Right lung (tissue), 2 donors: ENCODE measurements at regions not wholly inside any gene's neighbourhood (a gene's known extent, or its start where the extent isn't known, plus 50 kb on each side); places are given as distances from the start of the nearest gene placed in this dataset.
"Not testable (repeated sequence)": the region's sequence is repeated elsewhere in the genome, so short reads cannot be mapped to it uniquely, and the experiment has no call there.

Experiments used
- DNase-seq, 2 donors: peaks; one replicate each; pipeline ENCODE4 v3.0.0-alpha.2; 2013

GRCh38 chrX:13223868-13224567, 95.8 kb downstream of the ATXN3L start:
- peak in 1 of 2 donors; percentile 39 for DNase-seq

GRCh38 chrX:13220916-13221315, 98.9 kb downstream of the ATXN3L start:
- no peak for DNase-seq

GRCh38 chrX:13219991-13220764, 99.7 kb downstream of the ATXN3L start:
- DNase-seq, result no peak

GRCh38 chrX:13218758-13219157, 101.1 kb downstream of the ATXN3L start:
- DNase-seq, result no peak

GRCh38 chrX:13216139-13216538, 103.7 kb downstream of the ATXN3L start:
- no peak for DNase-seq

GRCh38 chrX:13215729-13216128, 104.1 kb downstream of the ATXN3L start:
- no peak for DNase-seq

GRCh38 chrX:13212191-13212651, 107.6 kb downstream of the ATXN3L start:
- DNase-seq, result peak; percentile 50 to 62

- not testable (repeated sequence) for DNase-seq
Measured at GRCh38 chrX:13210142-13210541, 109.7 kb downstream of the ATXN3L start.

GRCh38 chrX:13209704-13210103, 110.1 kb downstream of the ATXN3L start:
- DNase-seq, result not testable (repeated sequence)

GRCh38 chrX:13208281-13208935, 111.4 kb downstream of the ATXN3L start:
- DNase-seq, result no peak

GRCh38 chrX:13203271-13203670, 116.6 kb downstream of the ATXN3L start:
- DNase-seq, result no peak

- DNase-seq, result no peak
Measured at GRCh38 chrX:13201605-13202219, 118.1 kb downstream of the ATXN3L start.

- DNase-seq, result no peak
Measured at GRCh38 chrX:13200398-13200797, 119.5 kb downstream of the ATXN3L start.

- no peak for DNase-seq
Measured at GRCh38 chrX:13198762-13199064, 121.1 kb downstream of the ATXN3L start.

GRCh38 chrX:13198056-13198761, 121.6 kb downstream of the ATXN3L start:
- no peak for DNase-seq

GRCh38 chrX:13196782-13197181, 123.1 kb downstream of the ATXN3L start:
- no peak for DNase-seq

- no peak for DNase-seq
Measured at GRCh38 chrX:13195340-13195739, 124.5 kb downstream of the ATXN3L start.

GRCh38 chrX:13194291-13195103, 125.4 kb downstream of the ATXN3L start:
- no peak for DNase-seq

- DNase-seq, result no peak
Measured at GRCh38 chrX:13190051-13190450, 129.8 kb downstream of the ATXN3L start.

- no peak for DNase-seq
Measured at GRCh38 chrX:13189380-13189779, 130.5 kb downstream of the ATXN3L start.
